ENCODE measurements at regions not wholly inside any gene's neighbourhood (a gene's known extent, or its start where the extent isn't known, plus 50 kb on each side); places are given as distances from the start of the nearest gene placed in this dataset.

GRCh38 chr11:112836256-112836602 is 125.0 kb upstream of the NCAM1 start:
- Histone ChIP-seq H3K4me2 (ENCODE audit: insufficient read depth, low read length) (no peak overlapping the region), H2AFZ (ENCODE audit: low read length) (no peak overlapping the region), H3K79me2 (ENCODE audit: insufficient read depth, low read length) (no peaks in the 10 kb centered on the region), H3K27me3 (ENCODE audit: insufficient read depth, low read length) (no peaks in the 10 kb centered on the region), H3K4me1 (ENCODE audit: insufficient read depth, low read length) (no peaks in the 10 kb centered on the region), H4K20me1 (ENCODE audit: insufficient read depth, low read length) (no peaks in the 10 kb centered on the region), H3K9me3 (ENCODE audit: low read depth, low read length) (no peaks in the 10 kb centered on the region), H3K4me3 (ENCODE audit: insufficient read depth, low read length) (no peak overlapping the region), H3K27ac (ENCODE audit: low read depth, low read length) (no peak overlapping the region), H3K36me3 (ENCODE audit: insufficient read depth, low read length) (no peaks in the 10 kb centered on the region)
- no peak for TF ChIP-seq CTCF (IDR thresholded peaks at IDR 0.05; ENCODE audit: extremely low read depth, low read depth, low read length)
- DNase-seq (ENCODE audit: insufficient read length, low spot score, missing footprints): no peak

- DNase-seq (ENCODE audit: insufficient read length, low spot score, missing footprints): no peak
- TF ChIP-seq CTCF (IDR thresholded peaks at IDR 0.05; ENCODE audit: extremely low read depth, low read depth, low read length): peak; percentile 14
- no peaks in the 10 kb centered on the region for H3K9me3 ChIP-seq (ENCODE audit: low read depth, low read length)
- no peaks in the 10 kb centered on the region for H3K36me3 ChIP-seq (ENCODE audit: insufficient read depth, low read length)
- H3K4me1 ChIP-seq (ENCODE audit: insufficient read depth, low read length): no peaks in the 10 kb centered on the region
- no peak overlapping the region for H2AFZ ChIP-seq (ENCODE audit: low read length)
- no peak overlapping the region for H3K4me2 ChIP-seq (ENCODE audit: insufficient read depth, low read length)
- H3K79me2 ChIP-seq (ENCODE audit: insufficient read depth, low read length): no peaks in the 10 kb centered on the region
- no peaks in the 10 kb centered on the region for H4K20me1 ChIP-seq (ENCODE audit: insufficient read depth, low read length)
- no peak overlapping the region for H3K4me3 ChIP-seq (ENCODE audit: insufficient read depth, low read length)
- no peak overlapping the region for H3K27ac ChIP-seq (ENCODE audit: low read depth, low read length)
- H3K27me3 ChIP-seq (ENCODE audit: insufficient read depth, low read length): no peaks in the 10 kb centered on the region
Measured at GRCh38 chr11:112837162-112837826, 123.9 kb upstream of the NCAM1 start.

GRCh38 chr11:112839051-112839450 is 122.2 kb upstream of the NCAM1 start:
- Histone ChIP-seq H3K4me3 (ENCODE audit: insufficient read depth, low read length) (no peak overlapping the region), H4K20me1 (ENCODE audit: insufficient read depth, low read length) (no peaks in the 10 kb centered on the region), H3K4me2 (ENCODE audit: insufficient read depth, low read length) (no peak overlapping the region), H3K27ac (ENCODE audit: low read depth, low read length) (no peak overlapping the region), H3K4me1 (ENCODE audit: insufficient read depth, low read length) (no peaks in the 10 kb centered on the region), H3K9me3 (ENCODE audit: low read depth, low read length) (no peaks in the 10 kb centered on the region), H3K27me3 (ENCODE audit: insufficient read depth, low read length) (no peaks in the 10 kb centered on the region), H3K79me2 (ENCODE audit: insufficient read depth, low read length) (no peaks in the 10 kb centered on the region), H2AFZ (ENCODE audit: low read length) (no peak overlapping the region), H3K36me3 (ENCODE audit: insufficient read depth, low read length) (no peaks in the 10 kb centered on the region)
- DNase-seq (ENCODE audit: insufficient read length, low spot score, missing footprints): peak; percentile 42
- TF ChIP-seq CTCF (IDR thresholded peaks at IDR 0.05; ENCODE audit: extremely low read depth, low read depth, low read length): no peak

GRCh38 chr11:112841729-112842128 is 119.5 kb upstream of the NCAM1 start:
- Histone ChIP-seq H3K27ac (ENCODE audit: low read depth, low read length) (no peak overlapping the region), H3K4me2 (ENCODE audit: insufficient read depth, low read length) (no peak overlapping the region), H3K27me3 (ENCODE audit: insufficient read depth, low read length) (no peaks in the 10 kb centered on the region), H3K4me1 (ENCODE audit: insufficient read depth, low read length) (no peaks in the 10 kb centered on the region), H3K4me3 (ENCODE audit: insufficient read depth, low read length) (no peak overlapping the region), H2AFZ (ENCODE audit: low read length) (no peak overlapping the region), H4K20me1 (ENCODE audit: insufficient read depth, low read length) (no peaks in the 10 kb centered on the region), H3K9me3 (ENCODE audit: low read depth, low read length) (no peaks in the 10 kb centered on the region), H3K36me3 (ENCODE audit: insufficient read depth, low read length) (no peaks in the 10 kb centered on the region), H3K79me2 (ENCODE audit: insufficient read depth, low read length) (no peaks in the 10 kb centered on the region)
- DNase-seq (ENCODE audit: insufficient read length, low spot score, missing footprints): no peak
- TF ChIP-seq CTCF (IDR thresholded peaks at IDR 0.05; ENCODE audit: extremely low read depth, low read depth, low read length): no peak

Data from osteoblast (primary cell).